GM23248 (cell line): ENCODE measurements at regions not wholly inside any gene's neighbourhood (a gene's known extent, or its start where the extent isn't known, plus 50 kb on each side); places are given as distances from the start of the nearest gene placed in this dataset.

ENCODE experiments used
- EZH2 ChIP-seq: fragments of 200-600 bp; sonication (generic); IDR thresholded peaks from 2 replicates; pipeline ENCODE4 v1.6.1; 2018; ENCODE audit warnings: antibody characterized with exemption, mild to moderate bottlenecking; ENCODE audit not compliant: insufficient read depth, poor library complexity, severe bottlenecking
- EZH2phosphoT487 ChIP-seq: fragments of 200-600 bp; sonication (generic); IDR thresholded peaks from 2 replicates; pipeline ENCODE4 v1.6.1; 2018; ENCODE audit warnings: antibody characterized with exemption, moderate library complexity, mild to moderate bottlenecking, low read depth; ENCODE audit not compliant: insufficient read depth

GRCh38 chr9:111179577-111179976 lies 141.3 kb upstream of the LPAR1 start:
- no peak for TF ChIP-seq EZH2
- TF ChIP-seq EZH2phosphoT487, result no peak
